NCI-H1417 treated with DMSO at 0.1 percent for 48 hours (cell line): ENCODE measurements at regions not wholly inside any gene's neighbourhood (a gene's known extent, or its start where the extent isn't known, plus 50 kb on each side); places are given as distances from the start of the nearest gene placed in this dataset.

Source experiments
- DNase-seq: peaks from one replicate; lab custom pipeline; 2025; lab: John Stamatoyannopoulos, UW

DNA sequence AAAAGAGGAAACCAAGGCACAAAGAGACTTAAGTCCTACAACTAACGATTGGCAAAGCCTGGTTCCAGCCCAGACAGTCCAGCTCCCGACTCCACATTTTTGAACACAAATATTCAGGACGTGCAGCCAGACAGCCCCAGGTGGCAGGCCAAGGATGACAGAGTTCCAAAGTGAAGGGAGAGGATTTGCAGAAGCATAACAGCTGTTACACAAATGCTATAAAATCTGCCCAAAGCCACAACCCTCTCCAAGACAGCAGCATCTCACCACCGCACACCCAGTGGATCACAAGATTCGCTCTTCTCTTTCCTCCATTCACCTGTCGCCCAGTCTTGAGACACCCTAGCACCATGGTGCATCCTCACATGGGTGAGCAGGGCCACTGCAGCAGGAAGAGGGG is 227.1 kb upstream of the ID2 start:
- DNase-seq, result no peak

DNA sequence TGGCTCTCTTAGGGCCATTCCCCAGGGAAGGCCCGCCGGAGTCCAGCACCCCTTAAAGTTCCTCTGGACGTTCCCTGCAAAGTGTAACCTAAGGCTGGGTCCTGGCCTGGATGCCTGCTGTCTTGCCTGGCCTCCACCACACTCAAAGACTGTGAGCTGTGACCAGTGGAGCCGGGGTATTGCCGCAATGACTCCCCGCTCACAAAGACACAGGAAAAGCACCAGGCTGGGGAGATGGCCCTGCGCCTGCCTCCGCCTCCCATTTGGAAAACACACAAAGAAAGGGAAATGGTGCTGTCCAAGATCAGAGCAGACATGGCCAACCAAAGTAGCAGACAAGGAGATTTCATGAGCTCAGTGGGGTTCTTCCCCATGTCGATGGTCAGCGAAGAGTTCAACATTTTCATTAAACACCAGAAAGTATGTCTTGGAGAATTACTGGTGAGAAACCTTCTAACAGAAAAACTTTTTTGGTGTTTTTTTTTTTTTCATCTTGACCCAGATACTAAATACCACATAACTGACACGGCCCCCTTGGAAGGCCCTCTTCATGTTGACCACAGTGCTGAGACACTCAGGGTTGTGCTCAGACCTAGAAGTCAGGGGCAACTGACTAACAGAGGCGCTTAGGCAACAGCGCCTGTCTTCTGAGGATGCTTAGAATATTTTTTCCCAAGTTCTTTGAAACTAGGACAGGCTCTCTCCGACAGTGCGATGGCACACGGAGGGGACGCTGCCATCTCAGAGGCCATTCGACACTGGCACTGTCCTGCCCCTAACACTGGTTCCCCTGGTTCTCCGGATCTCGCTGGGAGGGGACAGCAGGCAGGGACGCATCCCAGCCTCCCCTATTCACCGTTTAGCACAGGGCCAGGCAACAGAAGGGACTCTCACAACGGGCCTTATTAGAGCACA is 226.4 kb upstream of the ID2 start:
- no peak for DNase-seq

DNA sequence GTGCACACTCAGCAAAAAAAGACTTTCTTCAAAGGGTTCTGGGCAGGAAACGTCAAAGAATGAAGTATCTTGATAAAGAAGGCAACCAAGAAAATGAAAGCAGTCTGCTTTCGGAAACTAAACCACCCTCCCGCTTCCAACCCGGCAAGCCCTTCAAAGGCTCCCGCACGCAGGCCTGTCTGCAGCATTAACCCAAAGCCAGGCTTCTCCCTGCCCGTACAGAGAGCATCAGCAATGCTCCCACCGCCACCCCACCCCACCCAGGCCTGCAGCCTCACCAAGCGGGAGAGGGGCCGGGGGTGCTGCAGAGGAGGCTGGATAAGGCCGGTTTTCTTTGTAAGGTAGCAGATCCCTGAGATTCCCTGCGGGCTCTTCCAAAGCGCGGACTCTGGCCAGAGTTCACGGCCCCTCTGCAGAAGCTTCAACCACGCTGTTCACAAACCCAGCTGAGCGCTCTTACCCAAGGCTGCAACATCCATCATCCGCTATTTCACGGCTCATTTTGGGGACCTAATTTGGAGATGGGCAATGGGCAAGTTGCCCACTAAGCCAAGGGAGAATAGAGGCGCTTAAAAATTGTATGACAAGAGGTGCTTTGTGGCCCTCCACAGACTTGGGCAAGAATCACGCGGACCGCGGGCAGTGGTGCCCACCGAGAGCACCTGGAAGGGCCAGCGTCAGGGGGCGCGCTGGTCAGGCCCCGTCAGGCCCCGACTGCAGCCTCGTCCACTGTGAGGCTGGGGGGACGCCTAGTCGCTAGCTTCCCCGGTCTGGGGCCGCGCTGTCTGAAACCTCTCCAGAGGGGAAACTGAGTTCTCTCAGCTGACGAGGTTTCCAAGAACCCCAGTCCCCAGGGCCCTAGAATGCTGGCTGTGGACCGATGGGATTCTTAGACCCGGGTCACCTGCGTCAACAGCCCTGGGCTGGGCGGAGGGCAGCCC is 225.4 kb upstream of the ID2 start:
- DNase-seq, result no peak

DNA sequence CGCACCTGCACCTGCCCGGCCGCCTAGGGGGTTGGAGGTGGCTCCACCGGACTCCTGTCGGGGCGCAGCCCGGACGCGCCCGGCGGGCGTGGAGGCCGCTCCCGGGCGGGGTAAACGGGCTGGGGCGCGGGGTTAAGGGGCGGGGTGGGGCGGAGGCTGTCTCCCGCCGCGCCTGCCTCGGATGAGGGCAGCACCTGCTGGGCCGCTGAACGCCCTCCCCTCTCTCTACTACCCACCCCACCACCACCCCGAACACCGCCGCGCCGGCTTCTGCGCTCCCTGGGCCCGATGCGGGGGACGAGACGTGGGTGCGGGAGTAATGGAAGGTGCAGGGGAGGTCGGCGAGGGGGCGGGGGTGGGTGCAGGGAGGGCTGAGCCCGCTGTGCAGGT is 224.8 kb upstream of the ID2 start:
- DNase-seq, result peak; percentile 68

DNA sequence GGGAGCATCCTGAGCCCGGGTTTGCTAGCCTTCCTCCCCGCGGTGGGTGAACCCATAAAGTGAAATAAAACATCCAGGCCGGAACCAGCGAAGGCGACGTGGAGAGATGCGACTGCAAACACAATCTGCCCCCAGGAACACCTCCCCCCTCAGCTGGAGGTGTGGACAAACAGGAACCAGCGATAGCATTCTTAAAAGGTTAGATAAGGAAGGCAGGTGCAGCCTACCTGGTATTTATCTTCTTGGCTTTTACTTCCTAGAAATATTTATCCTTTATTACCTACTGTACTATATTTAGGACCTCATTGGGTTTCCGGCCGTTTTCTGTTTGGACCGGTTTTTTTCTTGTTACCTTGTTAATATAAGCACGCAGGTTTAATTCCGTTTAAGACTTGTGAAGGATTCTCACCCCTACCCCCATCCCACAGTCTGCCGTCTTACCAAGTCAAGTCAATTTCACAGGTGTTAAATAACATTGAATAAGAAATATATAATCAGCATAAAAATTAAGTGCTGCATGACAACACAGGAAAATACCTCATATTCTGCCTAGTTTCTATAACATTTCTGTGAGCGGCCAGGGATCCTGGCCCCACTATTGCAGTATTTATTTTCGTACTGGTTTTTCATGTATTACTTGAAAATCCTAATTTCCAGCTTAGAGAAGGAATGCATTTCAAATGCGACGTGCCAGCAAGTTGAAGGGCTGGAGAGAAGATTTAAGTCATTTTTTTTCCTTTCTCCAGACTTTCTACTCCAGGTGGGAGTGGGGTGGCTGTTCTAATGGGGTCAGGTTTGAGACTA is 224.0 kb upstream of the ID2 start:
- peak; percentile 74 for DNase-seq

DNA sequence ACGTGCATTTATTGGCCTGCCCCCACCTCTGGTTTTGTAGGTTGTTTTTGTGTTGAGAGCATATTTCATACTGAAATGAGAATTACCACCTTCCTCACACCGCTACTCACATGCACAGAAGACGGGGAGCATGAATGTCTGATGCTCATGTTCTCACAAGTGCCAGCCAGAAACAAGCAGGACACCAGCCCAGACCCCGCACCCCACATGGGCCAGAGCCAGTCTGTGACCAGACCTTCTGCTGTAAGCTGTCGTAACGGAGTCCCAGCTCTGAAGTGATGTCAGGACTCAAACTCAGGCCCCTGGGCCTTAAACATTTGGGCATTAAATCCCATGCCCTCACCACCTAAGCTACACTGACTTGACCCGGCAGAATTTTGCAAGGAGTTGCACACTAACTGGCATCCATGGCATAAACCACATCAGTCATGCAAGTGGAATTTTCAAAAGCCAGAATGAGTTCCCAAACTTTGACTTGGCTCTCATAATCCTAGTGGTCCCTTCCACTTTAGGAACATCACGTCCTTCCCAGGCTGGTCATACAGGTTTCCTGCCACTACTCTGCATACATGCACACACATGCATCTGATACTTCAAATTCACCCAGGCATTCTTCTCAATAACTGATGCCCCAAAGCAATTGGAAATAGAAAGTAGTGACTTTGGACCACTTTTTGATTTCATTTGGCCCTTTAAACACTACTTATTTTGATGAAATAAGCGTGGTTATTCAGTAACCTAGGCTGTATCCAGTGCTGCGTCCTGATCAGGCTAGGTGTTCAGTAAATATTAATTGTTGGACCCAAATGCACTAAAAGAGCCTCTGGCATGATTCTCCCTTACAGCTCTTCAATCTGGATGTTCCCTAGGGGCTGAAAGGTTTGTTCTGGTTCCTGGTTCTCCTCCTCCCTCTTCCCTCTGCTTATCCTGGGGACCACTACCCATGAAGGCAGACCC is 223.1 kb upstream of the ID2 start:
- DNase-seq, result no peak

DNA sequence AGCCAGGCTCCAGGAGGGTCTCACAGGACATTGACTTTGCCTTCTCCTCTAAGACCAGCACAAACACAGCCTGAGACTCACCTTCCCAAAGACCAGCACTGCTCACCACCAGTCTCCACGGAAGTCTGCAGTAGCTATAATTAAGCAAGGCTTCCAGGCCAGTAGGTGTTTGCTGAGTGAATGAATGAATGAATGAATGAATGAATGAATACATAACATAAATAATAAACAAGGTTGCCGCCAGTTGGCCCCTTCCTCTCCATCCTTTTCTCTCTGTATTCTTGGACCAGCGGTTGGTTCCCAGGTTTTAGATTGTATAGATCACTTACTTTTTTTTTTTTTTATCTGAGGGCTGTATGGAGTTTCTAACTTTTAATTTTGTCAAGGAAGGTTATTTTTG is 222.4 kb upstream of the ID2 start:
- DNase-seq, result no peak

DNA sequence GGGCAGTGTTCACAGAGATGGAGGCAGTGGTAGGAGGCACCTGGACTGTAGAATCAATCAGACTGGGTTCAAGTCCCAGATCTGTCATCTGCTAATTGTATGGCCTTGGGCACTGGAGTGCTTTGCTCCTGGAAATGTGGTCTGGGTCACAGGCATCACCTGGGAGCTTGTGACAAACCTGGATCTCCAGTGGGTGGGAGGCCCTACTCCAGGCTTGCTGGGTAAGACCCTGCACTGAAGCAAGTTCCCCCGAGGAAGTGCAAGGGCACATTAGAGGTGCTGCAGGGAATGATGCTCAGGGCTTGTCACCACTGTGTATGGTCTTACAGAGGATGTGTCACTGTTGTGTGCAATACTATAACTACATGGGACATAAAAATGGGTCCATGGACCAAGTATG is 220.5 kb upstream of the ID2 start:
- DNase-seq, result no peak

DNA sequence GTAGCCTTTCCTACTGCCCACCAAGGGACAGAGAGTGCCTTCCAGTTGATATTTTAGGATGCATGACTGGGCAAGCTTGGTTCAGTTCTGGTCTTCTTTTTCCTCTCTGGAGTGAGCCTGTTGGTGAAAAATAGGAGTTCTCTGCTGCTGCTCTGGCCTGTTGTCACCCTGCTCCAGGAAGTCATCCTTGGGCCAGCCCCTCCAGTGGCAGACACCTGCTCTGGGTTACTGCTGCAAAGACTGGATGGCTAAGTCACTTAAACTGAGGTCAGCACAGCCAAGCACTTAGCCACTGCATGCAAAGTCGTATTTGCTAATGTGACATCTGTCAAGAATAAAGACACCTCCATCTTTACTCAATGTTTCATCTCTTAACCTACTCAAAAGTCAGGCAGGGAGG is 219.6 kb upstream of the ID2 start:
- no peak for DNase-seq

DNA sequence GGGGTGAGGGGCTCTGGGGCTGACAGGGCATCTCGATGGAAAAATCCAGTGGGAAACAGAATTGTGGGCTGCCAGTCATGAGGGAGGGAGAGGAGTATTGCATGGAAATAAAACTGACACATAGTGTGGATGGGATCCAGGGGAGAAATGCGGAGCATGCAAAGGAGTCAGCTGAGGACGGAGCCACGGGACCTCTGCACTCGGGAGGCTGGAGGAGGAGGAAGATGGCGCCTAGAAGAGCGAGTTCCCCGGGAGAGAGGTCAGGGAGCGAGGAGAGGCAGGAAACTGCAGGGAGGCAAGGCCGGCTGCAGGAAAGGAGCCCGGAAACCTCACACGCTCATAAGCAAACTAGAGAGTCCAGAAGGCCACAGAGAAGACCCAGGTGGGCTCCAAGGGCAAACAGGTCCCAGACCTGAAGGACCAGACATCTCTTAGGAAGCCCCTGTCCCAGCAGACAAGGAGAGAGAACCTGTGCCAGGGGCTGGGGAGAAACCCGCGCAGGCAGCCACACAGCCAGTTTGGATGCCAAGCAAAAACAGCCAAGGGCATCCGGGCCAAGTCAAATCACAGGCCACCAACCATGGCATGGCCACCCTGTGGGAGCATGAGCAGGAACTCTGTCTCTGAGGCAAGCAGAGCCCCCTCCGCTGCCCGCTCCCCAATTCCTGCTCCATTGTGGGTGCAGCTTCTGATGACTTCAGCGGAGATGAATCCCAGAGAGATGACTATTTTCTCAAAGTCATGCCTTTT is 218.8 kb upstream of the ID2 start:
- no peak for DNase-seq

DNA sequence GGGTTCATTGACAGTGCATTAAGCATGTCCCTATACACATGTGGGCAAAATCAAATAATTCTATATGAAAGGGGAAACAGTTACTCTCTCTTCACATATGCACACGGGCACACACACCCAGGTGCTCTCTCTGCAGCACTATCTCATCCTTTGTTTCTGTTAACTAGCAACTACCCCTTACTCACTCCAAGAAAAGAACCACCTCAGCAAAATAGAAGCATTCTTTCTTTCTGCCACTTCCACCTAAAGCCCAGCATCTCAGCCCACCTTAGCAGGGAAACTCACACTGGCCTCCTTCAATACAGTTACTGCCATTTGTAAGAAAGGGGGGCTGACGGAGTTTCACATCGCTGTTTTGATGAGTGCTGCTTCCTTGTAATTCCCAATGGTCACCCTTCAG is 216.3 kb upstream of the ID2 start:
- no peak for DNase-seq

DNA sequence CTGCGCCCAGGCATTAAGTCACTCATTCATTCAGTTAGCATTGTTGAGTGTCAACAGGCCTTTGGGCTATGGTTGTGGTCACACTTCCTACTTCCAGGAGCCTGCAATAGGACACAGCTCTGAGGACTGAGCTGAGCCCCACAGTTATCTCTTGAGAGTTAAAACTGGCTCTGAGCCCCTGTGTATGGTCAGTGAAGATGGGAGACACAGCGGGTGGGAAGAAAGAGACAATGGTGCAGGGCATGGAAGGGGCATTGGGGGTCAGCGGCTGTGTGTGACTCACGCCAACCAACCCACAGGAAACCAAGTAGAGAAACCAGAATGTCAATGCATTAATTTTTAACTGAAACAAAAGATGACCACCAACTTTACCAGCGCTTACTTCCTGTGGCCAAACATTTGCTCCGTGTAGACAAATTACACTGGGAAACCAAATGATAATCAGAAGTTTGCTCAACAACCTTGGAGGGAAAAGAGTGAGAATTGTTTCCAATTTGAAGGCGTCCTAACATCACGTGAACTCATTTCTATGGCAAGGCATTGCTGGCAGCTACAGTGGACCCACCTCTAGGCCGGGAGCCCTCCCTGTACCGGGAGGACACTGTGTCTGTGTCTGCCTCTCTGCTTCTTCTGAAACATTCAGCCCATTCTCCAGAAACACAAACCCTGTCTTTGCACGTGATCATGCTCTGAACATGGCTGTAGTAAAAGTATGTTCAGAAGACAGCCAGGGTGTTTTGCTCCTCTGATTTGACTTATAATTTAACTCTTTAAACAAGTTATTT is 212.0 kb upstream of the ID2 start:
- DNase-seq, result no peak

DNA sequence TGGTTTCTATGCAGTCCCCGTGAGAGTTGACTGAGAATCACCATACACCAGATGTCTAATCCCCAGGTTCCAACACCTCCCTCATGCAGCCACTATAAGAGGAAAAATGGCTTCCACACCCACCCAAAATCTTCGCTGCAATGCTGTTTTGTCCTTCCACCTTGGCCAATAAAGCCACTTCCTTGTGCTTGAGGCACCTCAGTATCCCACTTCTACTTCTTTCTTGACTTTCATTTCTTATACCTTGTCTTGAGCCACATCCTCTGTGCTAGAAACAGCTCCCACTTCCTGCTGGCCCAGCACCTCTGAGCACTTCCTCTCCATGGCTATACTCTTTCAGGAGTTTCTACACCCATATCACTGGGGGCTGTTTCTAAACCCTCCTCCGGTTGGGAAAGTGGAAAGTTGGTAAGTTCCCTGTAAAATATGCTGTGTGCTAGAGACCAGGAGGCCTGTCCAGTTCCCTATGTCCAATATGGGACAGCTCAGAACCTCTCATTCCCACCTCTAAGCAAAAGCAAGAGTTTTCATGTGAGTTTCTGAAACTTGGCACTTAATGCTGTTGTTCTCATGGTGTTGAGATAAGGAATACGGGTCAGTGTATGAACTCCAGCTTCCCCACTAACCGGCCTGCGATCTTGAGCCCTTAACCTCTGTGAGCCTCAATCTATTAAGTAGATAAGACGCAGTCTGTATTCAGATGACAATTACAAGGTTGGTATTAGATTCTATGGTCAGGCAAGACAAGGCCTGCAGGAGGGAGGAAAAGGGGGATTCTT is 209.1 kb upstream of the ID2 start:
- DNase-seq, result no peak

DNA sequence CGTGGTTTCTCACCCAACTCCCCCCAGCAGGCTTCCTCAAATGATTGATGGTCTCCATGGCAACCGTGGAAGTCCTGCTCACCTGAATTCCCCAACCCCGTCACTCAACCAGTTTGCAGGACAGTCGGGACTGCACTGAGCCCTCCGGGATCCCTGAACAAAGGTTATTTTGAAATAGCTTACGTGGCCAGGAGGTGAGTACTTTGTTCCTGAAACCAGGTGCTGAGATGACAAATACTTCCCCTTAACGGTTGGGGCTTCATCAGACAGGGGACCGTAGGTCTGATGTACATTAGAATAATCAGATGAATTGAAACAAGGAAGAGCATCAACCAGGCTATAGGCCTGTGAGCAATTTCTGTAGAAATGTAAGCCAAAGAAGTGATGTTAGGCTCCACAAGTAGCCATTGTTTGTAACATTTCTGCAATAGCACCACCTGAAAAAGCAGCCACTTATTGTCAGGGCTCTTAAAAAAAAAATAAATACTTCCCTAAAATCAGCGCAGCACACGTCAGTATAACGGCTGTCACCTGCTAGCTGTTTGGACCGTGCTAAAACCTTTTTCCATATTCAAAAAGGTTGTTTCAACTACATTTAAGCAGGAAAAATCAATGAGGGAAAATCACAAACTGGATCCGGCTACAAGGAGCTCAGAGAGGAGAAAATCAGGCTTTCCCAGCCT is 206.4 kb upstream of the ID2 start:
- DNase-seq, result peak; percentile 9

DNA sequence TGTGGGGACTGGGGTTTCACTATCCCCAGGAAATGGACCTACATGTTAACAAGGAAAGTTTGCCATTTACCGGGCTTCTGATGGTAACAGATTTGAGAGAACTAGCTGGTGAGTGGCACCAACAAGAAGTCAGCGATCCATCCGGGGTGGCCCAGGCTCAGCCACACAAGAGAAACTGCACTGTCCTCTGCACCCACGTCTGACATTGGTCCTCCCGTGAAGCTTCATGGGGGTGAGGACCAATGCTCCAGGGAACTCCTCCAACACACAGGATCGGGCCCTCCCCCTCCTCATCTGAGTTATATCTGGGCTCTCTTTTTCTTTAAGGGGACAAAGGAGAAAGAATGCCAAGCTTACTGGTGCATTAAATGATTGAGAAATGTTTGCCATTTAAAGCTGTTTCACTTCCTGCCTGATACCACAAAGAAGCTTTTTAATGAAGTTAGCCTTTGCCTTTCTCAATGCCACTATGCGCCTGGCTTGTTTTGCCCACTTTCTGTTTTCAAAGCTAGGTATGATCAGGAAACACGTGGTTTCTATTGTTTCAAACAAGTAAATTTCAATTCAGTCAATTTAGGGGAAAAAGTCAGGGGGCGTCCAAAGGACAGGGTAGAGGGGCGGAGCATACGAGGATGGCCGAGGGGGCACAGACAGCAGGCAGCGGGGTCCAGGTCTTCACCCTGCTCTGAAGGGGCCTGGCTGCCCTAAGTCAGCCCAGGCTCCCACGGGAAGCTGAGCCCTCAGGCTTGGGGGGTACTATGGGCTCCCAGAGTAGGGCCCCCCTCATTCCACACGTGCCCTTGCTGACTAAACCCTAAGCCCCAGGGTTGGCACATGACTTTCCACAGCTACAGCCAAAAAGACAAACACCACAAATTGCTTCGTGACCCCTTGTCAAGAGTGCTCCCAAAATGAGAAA is 204.0 kb upstream of the ID2 start:
- DNase-seq, result no peak

DNA sequence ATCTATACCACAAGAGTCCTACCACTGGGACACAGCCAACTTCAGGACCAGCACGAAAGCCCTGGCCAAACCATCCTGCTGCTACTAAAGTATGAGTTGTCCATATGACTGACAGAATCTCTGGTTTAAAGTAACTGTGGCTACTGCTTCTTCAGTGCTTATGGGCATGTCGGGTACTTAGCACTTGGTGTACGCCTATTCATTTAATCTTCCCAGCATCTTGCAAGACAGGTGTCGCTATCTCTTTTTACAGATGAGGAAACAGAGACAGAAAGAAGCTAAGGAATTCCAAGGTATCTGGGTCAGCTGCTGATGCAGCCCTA is 203.4 kb upstream of the ID2 start:
- no peak for DNase-seq

DNA sequence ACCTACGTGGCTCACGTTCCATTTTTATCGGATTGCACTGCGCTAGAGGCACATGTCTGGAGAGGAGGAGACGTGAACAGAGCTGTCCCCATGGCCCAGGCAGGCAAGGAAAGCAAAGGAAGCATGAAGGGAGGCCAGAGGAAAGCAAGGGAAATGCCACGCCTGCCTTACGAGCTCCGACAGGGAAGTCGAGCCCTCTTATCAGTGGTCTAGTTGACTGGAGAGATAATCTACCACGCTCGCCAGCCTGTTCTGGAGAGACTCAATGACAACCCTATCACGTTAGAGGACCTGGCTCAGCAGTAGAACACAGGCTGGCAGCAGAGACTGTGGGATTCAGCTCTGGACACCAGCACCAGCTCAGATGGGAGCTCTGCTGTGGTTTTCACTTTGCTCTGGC is 202.6 kb upstream of the ID2 start:
- no peak for DNase-seq
